Rectal smooth muscle tissue (tissue), 1 donor: ENCODE measurements at regions not wholly inside any gene's neighbourhood (a gene's known extent, or its start where the extent isn't known, plus 50 kb on each side); places are given as distances from the start of the nearest gene placed in this dataset.

Experiments
- H3K27ac ChIP-seq: one replicate; pipeline ENCODE4 v1.7.0; 2013; ENCODE audit warnings: low read depth, low read length, inconsistent platforms
- H3K27me3 ChIP-seq: one replicate; pipeline ENCODE4 v1.7.0; 2013; ENCODE audit warnings: low read length; ENCODE audit not compliant: control insufficient read depth, insufficient read depth
- H3K36me3 ChIP-seq: one replicate; pipeline ENCODE4 v1.7.0; 2013; ENCODE audit warnings: low read length; ENCODE audit not compliant: control insufficient read depth, insufficient read depth
- H3K4me1 ChIP-seq: one replicate; pipeline ENCODE4 v1.7.0; 2013; ENCODE audit warnings: low read length; ENCODE audit not compliant: control insufficient read depth, insufficient read depth
- H3K4me3 ChIP-seq: one replicate; pipeline ENCODE4 v1.7.0; 2013; ENCODE audit warnings: low read length
- H3K9ac ChIP-seq: one replicate; pipeline ENCODE4 v1.7.0; 2013; ENCODE audit warnings: low read length

- H3K4me1 ChIP-seq: no peaks in the 10 kb centered on the region
These were observed 128.7 kb upstream of the TLL1 start for GRCh38 chr4:165744370-165744769.

GRCh38 chr4:165748321-165748720 is 124.7 kb upstream of the TLL1 start:
- Histone ChIP-seq H3K27ac (no peak overlapping the region), H3K9ac (no peak overlapping the region), H3K36me3 (no peaks in the 10 kb centered on the region), H3K4me1 (no peaks in the 10 kb centered on the region), H3K4me3 (no peak overlapping the region), H3K27me3 (no peaks in the 10 kb centered on the region)

More at GRCh38 chr4:165744370-165744769, 128.7 kb upstream of the TLL1 start:
- no peak overlapping the region for H3K27ac ChIP-seq
- no peak overlapping the region for H3K4me3 ChIP-seq
- no peaks in the 10 kb centered on the region for H3K27me3 ChIP-seq
- H3K9ac ChIP-seq: no peak overlapping the region
- no peaks in the 10 kb centered on the region for H3K36me3 ChIP-seq

- Histone ChIP-seq H3K4me3 (no peak overlapping the region), H3K4me1 (no peaks in the 10 kb centered on the region), H3K36me3 (no peaks in the 10 kb centered on the region), H3K27me3 (no peaks in the 10 kb centered on the region), H3K27ac (no peak overlapping the region), H3K9ac (no peak overlapping the region)
These were observed 121.2 kb upstream of the TLL1 start for GRCh38 chr4:165751882-165752281.

GRCh38 chr4:165754664-165755063 is 118.4 kb upstream of the TLL1 start:
- Histone ChIP-seq H3K27me3 (no peaks in the 10 kb centered on the region), H3K27ac (no peak overlapping the region), H3K36me3 (no peaks in the 10 kb centered on the region), H3K4me1 (no peaks in the 10 kb centered on the region), H3K9ac (no peak overlapping the region), H3K4me3 (no peak overlapping the region)

- Histone ChIP-seq H3K27ac (no peak overlapping the region), H3K4me3 (no peak overlapping the region), H3K4me1 (no peaks in the 10 kb centered on the region), H3K9ac (no peak overlapping the region), H3K36me3 (no peaks in the 10 kb centered on the region), H3K27me3 (no peaks in the 10 kb centered on the region)
These were observed 116.2 kb upstream of the TLL1 start for GRCh38 chr4:165756836-165757235.

- no peaks in the 10 kb centered on the region for H3K36me3 ChIP-seq
- H3K27me3 ChIP-seq: no peaks in the 10 kb centered on the region
- no peak overlapping the region for H3K9ac ChIP-seq
- no peak overlapping the region for H3K4me3 ChIP-seq
- no peaks in the 10 kb centered on the region for H3K4me1 ChIP-seq
- H3K27ac ChIP-seq: no peak overlapping the region
These were observed 115.6 kb upstream of the TLL1 start for GRCh38 chr4:165757451-165757850.

- Histone ChIP-seq H3K27me3 (no peaks in the 10 kb centered on the region), H3K36me3 (no peaks in the 10 kb centered on the region), H3K27ac (no peak overlapping the region), H3K4me3 (no peak overlapping the region), H3K4me1 (no peaks in the 10 kb centered on the region), H3K9ac (no peak overlapping the region)
These were observed 115.0 kb upstream of the TLL1 start for GRCh38 chr4:165758086-165758485.

- Histone ChIP-seq H3K4me3 (no peak overlapping the region), H3K27ac (no peak overlapping the region), H3K36me3 (no peaks in the 10 kb centered on the region), H3K9ac (no peak overlapping the region), H3K4me1 (no peaks in the 10 kb centered on the region), H3K27me3 (no peaks in the 10 kb centered on the region)
These were observed 112.9 kb upstream of the TLL1 start for GRCh38 chr4:165760182-165760581.

- Histone ChIP-seq H3K4me3 (no peak overlapping the region), H3K36me3 (no peaks in the 10 kb centered on the region), H3K27ac (no peak overlapping the region), H3K27me3 (no peaks in the 10 kb centered on the region), H3K4me1 (no peaks in the 10 kb centered on the region), H3K9ac (no peak overlapping the region)
These were observed 111.1 kb upstream of the TLL1 start for GRCh38 chr4:165761963-165762362.

GRCh38 chr4:165763640-165764039 is 109.4 kb upstream of the TLL1 start:
- Histone ChIP-seq H3K9ac (no peak overlapping the region), H3K36me3 (no peaks in the 10 kb centered on the region), H3K27me3 (no peaks in the 10 kb centered on the region), H3K27ac (no peak overlapping the region), H3K4me1 (no peaks in the 10 kb centered on the region), H3K4me3 (no peak overlapping the region)

- Histone ChIP-seq H3K27me3 (no peaks in the 10 kb centered on the region), H3K27ac (no peak overlapping the region), H3K36me3 (no peaks in the 10 kb centered on the region), H3K4me3 (no peak overlapping the region), H3K9ac (no peak overlapping the region), H3K4me1 (no peaks in the 10 kb centered on the region)
These were observed 108.0 kb upstream of the TLL1 start for GRCh38 chr4:165765053-165765452.

- H3K4me1 ChIP-seq: no peaks in the 10 kb centered on the region
- H3K9ac ChIP-seq: no peak overlapping the region
- H3K4me3 ChIP-seq: no peak overlapping the region
- no peaks in the 10 kb centered on the region for H3K27me3 ChIP-seq
- no peaks in the 10 kb centered on the region for H3K36me3 ChIP-seq
- no peak overlapping the region for H3K27ac ChIP-seq
These were observed 107.0 kb upstream of the TLL1 start for GRCh38 chr4:165766018-165766417.

- Histone ChIP-seq H3K4me1 (no peaks in the 10 kb centered on the region), H3K27me3 (no peaks in the 10 kb centered on the region), H3K27ac (no peak overlapping the region), H3K4me3 (no peak overlapping the region), H3K36me3 (no peaks in the 10 kb centered on the region), H3K9ac (no peak overlapping the region)
These were observed 106.1 kb upstream of the TLL1 start for GRCh38 chr4:165766976-165767375.
